ENCODE measurements at regions not wholly inside any gene's neighbourhood (a gene's known extent, or its start where the extent isn't known, plus 50 kb on each side); places are given as distances from the start of the nearest gene placed in this dataset.

DNA sequence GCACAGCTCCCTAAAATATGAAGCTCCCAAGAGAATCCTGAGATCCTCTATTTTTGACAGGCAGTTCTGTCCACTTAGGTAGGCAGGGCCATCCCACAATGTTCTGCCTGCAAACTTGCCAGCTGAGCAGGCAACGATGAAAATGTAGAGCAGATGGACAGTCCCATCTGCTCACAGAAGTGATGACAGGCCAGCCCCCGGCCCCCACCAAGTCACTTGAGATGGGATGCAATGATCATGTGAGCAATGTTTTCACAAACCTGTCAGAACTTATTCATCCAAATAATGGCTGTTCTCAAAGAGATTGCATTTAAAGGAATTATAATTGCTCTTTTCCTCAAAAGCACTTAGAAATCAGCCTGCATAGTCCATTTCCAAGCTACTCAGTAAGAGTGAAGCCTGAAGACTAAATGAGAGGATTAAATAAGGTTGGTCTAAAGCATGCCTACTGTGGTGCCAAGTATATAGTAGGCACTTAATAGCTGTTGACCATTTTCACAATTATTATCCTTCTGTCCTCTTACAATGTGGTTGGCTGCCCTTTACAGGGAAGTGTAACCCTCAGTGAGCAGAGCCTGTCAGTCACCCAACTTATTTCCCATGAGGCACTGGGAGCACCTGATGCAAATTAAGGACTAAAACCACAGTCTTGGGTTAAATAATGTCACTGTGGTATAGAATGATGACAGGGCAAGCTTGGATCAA lies 301.2 kb downstream of the FGFR2 start:
- ChIA-PET SMC1A (ENCODE audit: uncharacterized antibody, unreplicated experiment) (no interaction called here), RAD21 (ENCODE audit: unreplicated experiment) (no interaction called here), POLR2A (no interaction called here), CTCF (interaction anchor here (0.5 kb wide), 1 partner anchor 662 kb away, joined by 3 read pairs; no protein-coding TSS in a partner anchor)
- intact Hi-C loops (cut with micrococcal nuclease; ENCODE audit: unreplicated experiment) (no loop called here), in situ Hi-C loops (cut with MboI) (no loop called here)
- Histone ChIP-seq H3K36me3 (ENCODE audit: control insufficient read depth in 2 of 2, insufficient read depth in 2 of 2, low read length in 1 of 2) (no peaks in the 10 kb centered on the region), H2AFZ (ENCODE audit: control insufficient read depth, low read depth, low read length) (no peak overlapping the region), H3K4me2 (ENCODE audit: control insufficient read depth, insufficient read depth) (no peak overlapping the region), H3K79me2 (ENCODE audit: control insufficient read depth, insufficient read depth, low read length) (no peaks in the 10 kb centered on the region), H3K4me1 (ENCODE audit: control insufficient read depth, insufficient read depth, low read length) (no peaks in the 10 kb centered on the region), H4K20me1 (ENCODE audit: control insufficient read depth, insufficient read depth) (no peaks in the 10 kb centered on the region), H3K27ac (ENCODE audit: control insufficient read depth, insufficient read depth) (no peak overlapping the region), H3K27me3 (replicated peaks in 1 of 2; ENCODE audit: control insufficient read depth in 2 of 2, insufficient read depth in 2 of 2, low read length in 1 of 2) (no peaks in the 10 kb centered on the region; a peak in 1 of 4 replicates), H3K9ac (ENCODE audit: control insufficient read depth, insufficient read depth, low read length) (no peak overlapping the region), H3K9me3 (replicated peaks; ENCODE audit: control insufficient read depth, insufficient read depth, low read length) (no peaks in the 10 kb centered on the region), H3K4me3 (no peak overlapping the region)
- BruUV-seq (replicated peaks): no TSS peak
- no peak for DNase-seq (ENCODE audit: low read depth, low spot score)
- 0% methylated on average over 2 of the region's 2 CpGs for WGBS (ENCODE audit: insufficient coverage, insufficient replicate concordance, low lambda C conversion rate, missing lambda C conversion rate)
- TF ChIP-seq, protein P1, sequence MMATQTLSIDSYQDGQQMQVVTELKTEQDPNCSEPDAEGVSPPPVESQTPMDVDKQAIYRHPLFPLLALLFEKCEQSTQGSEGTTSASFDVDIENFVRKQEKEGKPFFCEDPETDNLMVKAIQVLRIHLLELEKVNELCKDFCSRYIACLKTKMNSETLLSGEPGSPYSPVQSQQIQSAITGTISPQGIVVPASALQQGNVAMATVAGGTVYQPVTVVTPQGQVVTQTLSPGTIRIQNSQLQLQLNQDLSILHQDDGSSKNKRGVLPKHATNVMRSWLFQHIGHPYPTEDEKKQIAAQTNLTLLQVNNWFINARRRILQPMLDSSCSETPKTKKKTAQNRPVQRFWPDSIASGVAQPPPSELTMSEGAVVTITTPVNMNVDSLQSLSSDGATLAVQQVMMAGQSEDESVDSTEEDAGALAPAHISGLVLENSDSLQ (IDR thresholded peaks at IDR 0.05): 0 out of 2 replicates have a peak, but pooled peaks have one; percentile 14
- no peak for TF ChIP-seq IKZF2 (IDR thresholded peaks at IDR 0.05)
- TF ChIP-seq BCL11A (IDR thresholded peaks at IDR 0.05; ENCODE audit: low read depth, low read length): no peak
- FAIRE-seq: no peak
- no peak for ATAC-seq

DNA sequence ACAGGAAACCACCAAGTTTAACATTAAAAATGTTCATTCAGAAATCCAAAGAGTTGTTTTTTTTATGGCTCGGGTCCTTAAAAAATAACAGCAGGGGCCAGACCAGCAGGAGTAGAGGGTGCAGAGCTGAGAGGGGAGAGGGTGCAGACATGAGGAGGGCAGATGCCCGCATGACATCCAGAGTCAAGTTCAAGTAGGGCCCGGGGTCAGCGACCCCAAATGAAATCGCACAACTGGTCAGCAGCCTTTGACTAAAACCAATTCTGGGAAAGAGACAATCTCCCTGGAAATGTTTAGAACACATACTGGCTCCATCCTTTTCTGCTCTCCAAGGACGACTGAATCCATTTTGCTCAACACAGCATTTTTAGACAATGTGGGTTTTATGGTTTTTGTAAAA lies 297.5 kb downstream of the FGFR2 start:
- Histone ChIP-seq H3K4me2 (ENCODE audit: control insufficient read depth, insufficient read depth) (no peak overlapping the region), H3K27ac (ENCODE audit: control insufficient read depth, insufficient read depth) (no peak overlapping the region), H3K79me2 (ENCODE audit: control insufficient read depth, insufficient read depth, low read length) (no peaks in the 10 kb centered on the region), H3K27me3 (replicated peaks in 1 of 2; ENCODE audit: control insufficient read depth in 2 of 2, insufficient read depth in 2 of 2, low read length in 1 of 2) (peaks cover 0 to 1% of the 10 kb centered on the region in 2 experiments; a peak in 2 of 4 replicates), H3K9me3 (replicated peaks; ENCODE audit: control insufficient read depth, insufficient read depth, low read length) (no peaks in the 10 kb centered on the region), H4K20me1 (ENCODE audit: control insufficient read depth, insufficient read depth) (no peaks in the 10 kb centered on the region), H3K4me3 (no peak overlapping the region), H3K9ac (ENCODE audit: control insufficient read depth, insufficient read depth, low read length) (no peak overlapping the region), H2AFZ (ENCODE audit: control insufficient read depth, low read depth, low read length) (no peak overlapping the region), H3K4me1 (ENCODE audit: control insufficient read depth, insufficient read depth, low read length) (no peaks in the 10 kb centered on the region), H3K36me3 (ENCODE audit: control insufficient read depth in 2 of 2, insufficient read depth in 2 of 2, low read length in 1 of 2) (no peaks in the 10 kb centered on the region)
- WGBS (ENCODE audit: insufficient coverage, insufficient replicate concordance, low lambda C conversion rate, missing lambda C conversion rate): 54% methylated on average over 6 of the region's 6 CpGs
- intact Hi-C loops (cut with micrococcal nuclease; ENCODE audit: unreplicated experiment) (no loop called here), in situ Hi-C loops (cut with MboI) (no loop called here)
- no TSS peak for BruUV-seq (replicated peaks)
- DNase-seq (ENCODE audit: low read depth, low spot score) (no peak), ATAC-seq (no peak), FAIRE-seq (no peak)
- ChIA-PET POLR2A (no interaction called here), CTCF (no interaction called here), RAD21 (ENCODE audit: unreplicated experiment) (no interaction called here), SMC1A (ENCODE audit: uncharacterized antibody, unreplicated experiment) (no interaction called here)
- no peak for TF ChIP-seq CHD4 (IDR thresholded peaks at IDR 0.05)
- no peak for TF ChIP-seq CBX3 (IDR thresholded peaks at IDR 0.05; ENCODE audit: borderline replicate concordance, low read depth)
- TF ChIP-seq, protein P2, sequence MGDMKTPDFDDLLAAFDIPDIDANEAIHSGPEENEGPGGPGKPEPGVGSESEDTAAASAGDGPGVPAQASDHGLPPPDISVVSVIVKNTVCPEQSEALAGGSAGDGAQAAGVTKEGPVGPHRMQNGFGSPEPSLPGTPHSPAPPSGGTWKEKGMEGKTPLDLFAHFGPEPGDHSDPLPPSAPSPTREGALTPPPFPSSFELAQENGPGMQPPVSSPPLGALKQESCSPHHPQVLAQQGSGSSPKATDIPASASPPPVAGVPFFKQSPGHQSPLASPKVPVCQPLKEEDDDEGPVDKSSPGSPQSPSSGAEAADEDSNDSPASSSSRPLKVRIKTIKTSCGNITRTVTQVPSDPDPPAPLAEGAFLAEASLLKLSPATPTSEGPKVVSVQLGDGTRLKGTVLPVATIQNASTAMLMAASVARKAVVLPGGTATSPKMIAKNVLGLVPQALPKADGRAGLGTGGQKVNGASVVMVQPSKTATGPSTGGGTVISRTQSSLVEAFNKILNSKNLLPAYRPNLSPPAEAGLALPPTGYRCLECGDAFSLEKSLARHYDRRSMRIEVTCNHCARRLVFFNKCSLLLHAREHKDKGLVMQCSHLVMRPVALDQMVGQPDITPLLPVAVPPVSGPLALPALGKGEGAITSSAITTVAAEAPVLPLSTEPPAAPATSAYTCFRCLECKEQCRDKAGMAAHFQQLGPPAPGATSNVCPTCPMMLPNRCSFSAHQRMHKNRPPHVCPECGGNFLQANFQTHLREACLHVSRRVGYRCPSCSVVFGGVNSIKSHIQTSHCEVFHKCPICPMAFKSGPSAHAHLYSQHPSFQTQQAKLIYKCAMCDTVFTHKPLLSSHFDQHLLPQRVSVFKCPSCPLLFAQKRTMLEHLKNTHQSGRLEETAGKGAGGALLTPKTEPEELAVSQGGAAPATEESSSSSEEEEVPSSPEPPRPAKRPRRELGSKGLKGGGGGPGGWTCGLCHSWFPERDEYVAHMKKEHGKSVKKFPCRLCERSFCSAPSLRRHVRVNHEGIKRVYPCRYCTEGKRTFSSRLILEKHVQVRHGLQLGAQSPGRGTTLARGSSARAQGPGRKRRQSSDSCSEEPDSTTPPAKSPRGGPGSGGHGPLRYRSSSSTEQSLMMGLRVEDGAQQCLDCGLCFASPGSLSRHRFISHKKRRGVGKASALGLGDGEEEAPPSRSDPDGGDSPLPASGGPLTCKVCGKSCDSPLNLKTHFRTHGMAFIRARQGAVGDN (IDR thresholded peaks at IDR 0.05): no peak
- TF ChIP-seq, protein P3, sequence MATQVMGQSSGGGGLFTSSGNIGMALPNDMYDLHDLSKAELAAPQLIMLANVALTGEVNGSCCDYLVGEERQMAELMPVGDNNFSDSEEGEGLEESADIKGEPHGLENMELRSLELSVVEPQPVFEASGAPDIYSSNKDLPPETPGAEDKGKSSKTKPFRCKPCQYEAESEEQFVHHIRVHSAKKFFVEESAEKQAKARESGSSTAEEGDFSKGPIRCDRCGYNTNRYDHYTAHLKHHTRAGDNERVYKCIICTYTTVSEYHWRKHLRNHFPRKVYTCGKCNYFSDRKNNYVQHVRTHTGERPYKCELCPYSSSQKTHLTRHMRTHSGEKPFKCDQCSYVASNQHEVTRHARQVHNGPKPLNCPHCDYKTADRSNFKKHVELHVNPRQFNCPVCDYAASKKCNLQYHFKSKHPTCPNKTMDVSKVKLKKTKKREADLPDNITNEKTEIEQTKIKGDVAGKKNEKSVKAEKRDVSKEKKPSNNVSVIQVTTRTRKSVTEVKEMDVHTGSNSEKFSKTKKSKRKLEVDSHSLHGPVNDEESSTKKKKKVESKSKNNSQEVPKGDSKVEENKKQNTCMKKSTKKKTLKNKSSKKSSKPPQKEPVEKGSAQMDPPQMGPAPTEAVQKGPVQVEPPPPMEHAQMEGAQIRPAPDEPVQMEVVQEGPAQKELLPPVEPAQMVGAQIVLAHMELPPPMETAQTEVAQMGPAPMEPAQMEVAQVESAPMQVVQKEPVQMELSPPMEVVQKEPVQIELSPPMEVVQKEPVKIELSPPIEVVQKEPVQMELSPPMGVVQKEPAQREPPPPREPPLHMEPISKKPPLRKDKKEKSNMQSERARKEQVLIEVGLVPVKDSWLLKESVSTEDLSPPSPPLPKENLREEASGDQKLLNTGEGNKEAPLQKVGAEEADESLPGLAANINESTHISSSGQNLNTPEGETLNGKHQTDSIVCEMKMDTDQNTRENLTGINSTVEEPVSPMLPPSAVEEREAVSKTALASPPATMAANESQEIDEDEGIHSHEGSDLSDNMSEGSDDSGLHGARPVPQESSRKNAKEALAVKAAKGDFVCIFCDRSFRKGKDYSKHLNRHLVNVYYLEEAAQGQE (IDR thresholded peaks at IDR 0.05; ENCODE audit: low read depth, low read length): no peak
- TF ChIP-seq ATF7 (IDR thresholded peaks at IDR 0.05; ENCODE audit: low read depth): no peak
- no peak for TF ChIP-seq PAX8 (IDR thresholded peaks at IDR 0.05)

Data from GM12878 (cell line).